DOHH2 (cell line): ENCODE measurements at regions not wholly inside any gene's neighbourhood (a gene's known extent, or its start where the extent isn't known, plus 50 kb on each side); places are given as distances from the start of the nearest gene placed in this dataset.

Experiments
- H3F3A ChIP-seq: fragments of 200-600 bp; sonication (generic), shearing (Covaris generic); 2 replicates; pipeline ENCODE4 v1.6.0; 2016; ENCODE audit warnings: antibody characterized with exemption, mild to moderate bottlenecking; ENCODE audit not compliant: control insufficient read depth, insufficient read depth
- H3K27ac ChIP-seq: fragments of 200-600 bp; sonication (generic); 2 replicates; pipeline ENCODE4 v1.5.1; 2014; ENCODE audit warnings: low read depth, mild to moderate bottlenecking, low read length, moderate library complexity
- H3K27me3 ChIP-seq: fragments of 200-600 bp; sonication (generic); 2 replicates; pipeline ENCODE4 v1.6.1; 2014; ENCODE audit warnings: mild to moderate bottlenecking, low read length, mixed read lengths; ENCODE audit not compliant: control insufficient read depth
- H3K36me3 ChIP-seq: fragments of 200-600 bp; sonication (generic); 2 replicates; pipeline ENCODE4 v1.6.1; 2014; ENCODE audit warnings: mild to moderate bottlenecking, low read length, moderate library complexity, mixed read lengths; ENCODE audit not compliant: control insufficient read depth
- H3K4me1 ChIP-seq: fragments of 200-600 bp; sonication (generic); 2 replicates; pipeline ENCODE4 v1.6.1; 2014; ENCODE audit warnings: mild to moderate bottlenecking, low read length, mixed read lengths; ENCODE audit not compliant: control insufficient read depth
- H3K4me2 ChIP-seq: fragments of 200-600 bp; sonication (generic); 2 replicates; pipeline ENCODE4 v1.6.0; 2014; ENCODE audit warnings: mild to moderate bottlenecking, low read length, moderate library complexity
- H3K4me3 ChIP-seq: fragments of 200-600 bp; sonication (generic); 2 replicates; pipeline ENCODE4 v1.5.1; 2014; ENCODE audit warnings: mild to moderate bottlenecking, low read length, mixed read lengths
- H3K79me2 ChIP-seq: fragments of 200-600 bp; sonication (generic); 2 replicates; pipeline ENCODE4 v1.6.1; 2014; ENCODE audit warnings: mild to moderate bottlenecking, low read length, mixed read lengths; ENCODE audit not compliant: control insufficient read depth
- H3K9me2 ChIP-seq: fragments of 200-600 bp; sonication (generic); replicated peaks from 2 replicates; pipeline ENCODE4 v1.6.1; 2014; ENCODE audit warnings: mild to moderate bottlenecking, low read length, mixed read lengths; ENCODE audit not compliant: control insufficient read depth
- H3K9me3 ChIP-seq: fragments of 200-600 bp; sonication (generic); 2 replicates; pipeline ENCODE4 v1.6.1; 2014; ENCODE audit warnings: antibody characterized with exemption, low read length, mixed read lengths; ENCODE audit not compliant: control insufficient read depth, insufficient read depth
- H4K20me1 ChIP-seq: fragments of 200-600 bp; sonication (generic); 2 replicates; pipeline ENCODE4 v1.6.0; 2014; ENCODE audit warnings: low read depth, mild to moderate bottlenecking, antibody characterized with exemption, low read length, moderate library complexity; ENCODE audit not compliant: control insufficient read depth, insufficient read depth
- CTCF ChIP-seq: fragments of 200-600 bp; sonication (generic); IDR thresholded peaks from one replicate; pipeline ENCODE4 v1.5.1; 2014; ENCODE audit warnings: antibody characterized with exemption, mild to moderate bottlenecking, low read depth, low read length; ENCODE audit not compliant: poor library complexity, severe bottlenecking
- EZH2phosphoT487 ChIP-seq: fragments of 200-600 bp; sonication (generic); IDR thresholded peaks from 2 replicates; pipeline ENCODE4 v1.6.1; 2017; ENCODE audit warnings: borderline replicate concordance, mild to moderate bottlenecking, antibody characterized with exemption, low read length, moderate library complexity, mixed read lengths

GRCh38 chr5:9947225-9947714 lies 302.4 kb downstream of the ATPSCKMT start:
- Histone ChIP-seq H3K36me3 (no peaks in the 10 kb centered on the region), H3K4me2 (peak overlapping the region; percentile 21), H3K4me3 (no peak overlapping the region), H3F3A (no peaks in the 10 kb centered on the region), H3K4me1 (peaks cover 11% of the 10 kb centered on the region), H3K27me3 (no peaks in the 10 kb centered on the region), H3K9me2 (no peaks in the 10 kb centered on the region), H3K79me2 (no peaks in the 10 kb centered on the region), H3K9me3 (no peaks in the 10 kb centered on the region), H4K20me1 (no peaks in the 10 kb centered on the region), H3K27ac (no peak overlapping the region)
- no peak for TF ChIP-seq EZH2phosphoT487
- no peak for TF ChIP-seq CTCF

GRCh38 chr5:9932770-9933169 lies 302.6 kb upstream of the TAS2R1 start:
- no peak overlapping the region for H3K4me2 ChIP-seq
- H3K9me3 ChIP-seq, result no peaks in the 10 kb centered on the region
- no peaks in the 10 kb centered on the region for H3K36me3 ChIP-seq
- no peaks in the 10 kb centered on the region for H4K20me1 ChIP-seq
- no peaks in the 10 kb centered on the region for H3K9me2 ChIP-seq
- H3K27me3 ChIP-seq, result no peaks in the 10 kb centered on the region
- no peaks in the 10 kb centered on the region for H3K4me1 ChIP-seq
- no peak overlapping the region for H3K4me3 ChIP-seq
- H3K79me2 ChIP-seq, result no peaks in the 10 kb centered on the region
- no peak for TF ChIP-seq EZH2phosphoT487
- TF ChIP-seq CTCF, result no peak
- H3K27ac ChIP-seq, result no peak overlapping the region
- H3F3A ChIP-seq, result no peaks in the 10 kb centered on the region

- no peaks in the 10 kb centered on the region for H4K20me1 ChIP-seq
- no peaks in the 10 kb centered on the region for H3K27me3 ChIP-seq
- H3K9me3 ChIP-seq, result no peaks in the 10 kb centered on the region
- H3K79me2 ChIP-seq, result no peaks in the 10 kb centered on the region
- H3K4me1 ChIP-seq, result no peaks in the 10 kb centered on the region
- no peak overlapping the region for H3K4me3 ChIP-seq
- no peak for TF ChIP-seq CTCF
- TF ChIP-seq EZH2phosphoT487, result no peak
- H3F3A ChIP-seq, result no peaks in the 10 kb centered on the region
- no peaks in the 10 kb centered on the region for H3K36me3 ChIP-seq
- no peak overlapping the region for H3K4me2 ChIP-seq
- H3K9me2 ChIP-seq, result no peaks in the 10 kb centered on the region
- no peak overlapping the region for H3K27ac ChIP-seq
Observed at GRCh38 chr5:9930156-9930555, 300.0 kb upstream of the TAS2R1 start.

- H4K20me1 ChIP-seq, result no peaks in the 10 kb centered on the region
- H3K4me1 ChIP-seq, result no peaks in the 10 kb centered on the region
- H3K4me3 ChIP-seq, result no peak overlapping the region
- H3K27ac ChIP-seq, result no peak overlapping the region
- TF ChIP-seq EZH2phosphoT487 (no peak), CTCF (no peak)
- peaks cover 3% of the 10 kb centered on the region; the same call in 1 of the 2 replicates for H3K9me3 ChIP-seq
- no peaks in the 10 kb centered on the region for H3K27me3 ChIP-seq
- no peaks in the 10 kb centered on the region for H3K9me2 ChIP-seq
- no peaks in the 10 kb centered on the region for H3F3A ChIP-seq
- no peaks in the 10 kb centered on the region for H3K36me3 ChIP-seq
- H3K79me2 ChIP-seq, result no peaks in the 10 kb centered on the region
- H3K4me2 ChIP-seq, result no peak overlapping the region
Observed at GRCh38 chr5:9928326-9928725, 298.2 kb upstream of the TAS2R1 start.
